Mucosa of descending colon (tissue), 3 donors: ENCODE measurements at regions not wholly inside any gene's neighbourhood (a gene's known extent, or its start where the extent isn't known, plus 50 kb on each side); places are given as distances from the start of the nearest gene placed in this dataset.

Source experiments
- ATAC-seq: fragments of 200-7000 bp; cut with Tn5 transposase; one replicate; pipeline ENCODE4 v1.9.1; 2020; ENCODE audit warnings: mild to moderate bottlenecking, moderate library complexity
- DNase-seq, 3 donors: peaks; one replicate each; pipeline ENCODE4 v3.0.0-alpha.2; 2020
- H3K36me3 ChIP-seq: fragments of 200-600 bp; one replicate; pipeline ENCODE4 v1.8.0; 2021; ENCODE audit warnings: low read depth, mild to moderate bottlenecking
- H3K4me1 ChIP-seq: fragments of 200-600 bp; one replicate; pipeline ENCODE4 v1.8.0; 2021; ENCODE audit warnings: low read depth, mild to moderate bottlenecking
- H3K4me3 ChIP-seq: fragments of 200-600 bp; one replicate; pipeline ENCODE4 v1.8.0; 2021; ENCODE audit warnings: mild to moderate bottlenecking
- H3K9me3 ChIP-seq: fragments of 200-600 bp; one replicate; pipeline ENCODE4 v1.8.0; 2021; ENCODE audit warnings: mild to moderate bottlenecking
- intact Hi-C, 2 donors: fragments of 100-400 bp; cut with DNase I in 1 of 2; cut with micrococcal nuclease in 1 of 2; formaldehyde crosslinking; loops; one replicate each; pipeline versions ENCODE4 v1.11.0 to v1.11.1; 2022; cut with DNase I, micrococcal nuclease
- TF ChIP-seq, protein P1 (sequence below): fragments of 200-600 bp; IDR thresholded peaks from one replicate; pipeline ENCODE4 v1.8.0; 2022; ENCODE audit warnings: antibody characterized with exemption, mild to moderate bottlenecking
- donor health status: DM: no; HTN: no; CAD: no; lungs with moderate emphysema.
- donor health status: DM: no; HTN: no; CAD: no.
- donor health status: DM: no; HTN: yes; CAD: no.

DNA sequence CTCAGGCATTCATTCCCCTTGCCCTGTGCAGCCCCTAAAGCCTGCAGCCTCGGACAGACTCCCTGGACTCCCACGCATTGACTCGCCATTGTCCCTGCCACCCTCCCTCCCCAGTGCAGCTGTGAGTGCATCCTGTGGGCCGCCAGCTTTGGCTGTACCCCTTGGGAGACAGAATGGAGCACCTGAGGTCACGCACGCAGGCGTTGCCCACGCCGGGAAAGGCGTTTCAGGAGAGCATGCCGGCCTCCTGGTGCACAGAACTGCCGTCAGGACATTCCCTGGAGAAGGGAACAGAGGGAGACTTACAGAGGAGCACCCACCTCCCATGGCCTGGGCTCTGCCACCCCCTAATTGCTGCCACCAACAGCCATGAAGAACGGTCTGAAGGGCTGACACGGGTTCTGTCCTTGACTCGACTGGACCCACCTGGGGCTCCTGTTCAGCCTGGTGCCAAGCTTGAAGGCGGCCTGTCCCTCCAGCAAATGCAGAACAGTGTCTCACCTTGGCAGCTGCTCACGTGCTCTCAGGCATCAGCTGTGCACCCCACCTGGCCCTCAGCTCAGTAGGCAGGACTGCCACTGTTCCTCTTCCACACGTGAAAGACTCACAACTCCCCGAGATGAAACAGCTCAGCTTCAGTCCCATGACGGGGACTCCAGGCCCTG, 503.8 kb downstream of the BRD1 start:
- H3K4me1 ChIP-seq: no peaks in the 10 kb centered on the region
- intact Hi-C loops: no loop called here
- H3K36me3 ChIP-seq: no peaks in the 10 kb centered on the region
- H3K9me3 ChIP-seq: no peaks in the 10 kb centered on the region
- ATAC-seq (no peak), DNase-seq (no peak)
- no peak overlapping the region for H3K4me3 ChIP-seq
- TF ChIP-seq, protein P1, sequence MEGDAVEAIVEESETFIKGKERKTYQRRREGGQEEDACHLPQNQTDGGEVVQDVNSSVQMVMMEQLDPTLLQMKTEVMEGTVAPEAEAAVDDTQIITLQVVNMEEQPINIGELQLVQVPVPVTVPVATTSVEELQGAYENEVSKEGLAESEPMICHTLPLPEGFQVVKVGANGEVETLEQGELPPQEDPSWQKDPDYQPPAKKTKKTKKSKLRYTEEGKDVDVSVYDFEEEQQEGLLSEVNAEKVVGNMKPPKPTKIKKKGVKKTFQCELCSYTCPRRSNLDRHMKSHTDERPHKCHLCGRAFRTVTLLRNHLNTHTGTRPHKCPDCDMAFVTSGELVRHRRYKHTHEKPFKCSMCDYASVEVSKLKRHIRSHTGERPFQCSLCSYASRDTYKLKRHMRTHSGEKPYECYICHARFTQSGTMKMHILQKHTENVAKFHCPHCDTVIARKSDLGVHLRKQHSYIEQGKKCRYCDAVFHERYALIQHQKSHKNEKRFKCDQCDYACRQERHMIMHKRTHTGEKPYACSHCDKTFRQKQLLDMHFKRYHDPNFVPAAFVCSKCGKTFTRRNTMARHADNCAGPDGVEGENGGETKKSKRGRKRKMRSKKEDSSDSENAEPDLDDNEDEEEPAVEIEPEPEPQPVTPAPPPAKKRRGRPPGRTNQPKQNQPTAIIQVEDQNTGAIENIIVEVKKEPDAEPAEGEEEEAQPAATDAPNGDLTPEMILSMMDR: no peak

DNA sequence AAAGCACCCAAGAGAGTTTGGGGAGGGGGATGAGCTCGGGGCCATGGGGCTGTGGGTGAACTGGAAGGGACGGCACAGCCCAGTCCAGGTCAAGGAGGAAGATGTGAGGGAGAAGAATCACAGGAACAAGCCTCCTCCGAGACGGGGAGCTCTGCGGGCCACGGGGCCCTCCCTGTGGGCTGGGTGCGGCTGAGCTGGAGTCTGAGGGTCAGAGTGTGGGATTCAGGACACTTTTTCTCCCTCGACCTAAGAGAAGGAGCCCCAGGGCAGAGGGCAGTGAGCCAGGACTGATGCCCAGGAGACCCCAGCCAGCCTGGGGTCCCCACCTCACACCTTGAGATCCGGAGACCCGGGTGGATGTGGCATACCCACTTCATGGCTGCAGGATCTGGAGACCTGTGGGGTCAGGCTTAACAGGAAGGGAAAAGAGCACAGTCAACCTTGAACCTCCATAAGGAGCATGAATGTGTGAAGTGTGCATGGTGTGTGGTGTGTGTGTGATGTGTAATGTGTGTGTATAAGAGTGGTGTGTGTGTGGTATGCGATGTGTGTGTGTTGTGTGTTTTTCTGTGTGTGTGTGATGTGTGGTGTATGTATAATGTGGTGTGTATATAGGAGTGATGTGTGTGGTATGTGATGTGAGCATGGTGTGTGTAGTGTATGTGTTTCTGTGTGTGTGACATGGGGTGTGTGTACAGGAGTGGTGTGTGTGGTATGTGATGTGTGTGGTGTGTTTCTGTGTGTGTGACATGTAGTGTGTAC, 504.6 kb downstream of the BRD1 start:
- Histone ChIP-seq H3K9me3 (no peaks in the 10 kb centered on the region), H3K4me3 (no peak overlapping the region), H3K4me1 (no peaks in the 10 kb centered on the region), H3K36me3 (no peaks in the 10 kb centered on the region)
- ATAC-seq (no peak), DNase-seq (no peak)
- intact Hi-C loops: no loop called here
- TF ChIP-seq, protein P1: no peak

DNA sequence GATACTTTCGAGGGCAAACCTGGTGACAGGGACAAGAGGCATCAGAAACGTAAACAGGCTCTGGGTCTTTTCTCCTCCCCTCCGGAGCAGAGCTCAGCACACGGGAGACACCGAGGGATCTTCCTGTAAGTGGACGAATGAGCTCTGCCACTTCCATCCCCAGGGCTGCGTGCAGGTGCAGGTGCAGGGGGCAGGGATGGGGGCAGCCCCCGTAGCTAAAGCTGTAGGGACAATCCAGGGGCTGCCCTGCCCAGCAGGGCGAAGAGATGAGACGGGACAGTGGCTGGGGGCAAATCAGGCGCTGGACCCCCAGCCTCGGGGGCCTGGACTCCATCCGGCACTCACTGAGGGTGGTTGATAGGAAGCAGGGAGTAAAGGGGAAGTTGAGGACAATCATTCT, 505.4 kb downstream of the BRD1 start:
- intact Hi-C loops: no loop called here
- DNase-seq (no peak), ATAC-seq (no peak)
- no peaks in the 10 kb centered on the region for H3K36me3 ChIP-seq
- TF ChIP-seq, protein P1: no peak
- H3K9me3 ChIP-seq: no peaks in the 10 kb centered on the region
- no peak overlapping the region for H3K4me3 ChIP-seq
- no peaks in the 10 kb centered on the region for H3K4me1 ChIP-seq

DNA sequence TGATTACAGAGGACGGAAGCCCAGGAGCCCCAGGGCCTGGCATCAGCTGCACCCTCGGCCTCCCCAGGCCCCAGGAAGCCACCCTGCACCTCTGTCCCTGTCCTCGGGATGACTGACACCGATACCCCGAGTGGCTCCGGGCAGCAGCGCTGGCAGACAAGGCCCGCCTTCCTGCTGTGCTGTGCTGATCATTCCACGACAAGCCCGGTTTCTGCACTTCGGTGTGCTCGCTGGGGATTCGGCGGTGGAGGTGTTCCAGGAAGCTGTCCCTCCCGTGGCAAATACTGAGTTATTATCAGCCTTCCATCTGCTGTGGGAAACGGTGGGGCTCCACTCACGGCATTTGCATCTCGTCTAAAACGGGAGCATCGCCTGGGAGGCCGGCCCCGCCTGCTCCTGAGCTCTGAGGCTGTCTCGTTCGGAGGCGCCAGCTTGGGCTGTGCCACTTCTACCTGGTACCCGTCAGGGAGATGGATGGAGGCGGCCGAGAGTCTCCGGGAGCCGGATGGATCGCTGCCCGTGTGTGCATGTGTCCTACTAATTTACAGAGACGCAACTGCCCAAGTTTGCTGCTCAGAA, 506.1 kb downstream of the BRD1 start:
- TF ChIP-seq, protein P1: no peak
- Histone ChIP-seq H3K4me3 (no peak overlapping the region), H3K4me1 (no peaks in the 10 kb centered on the region), H3K9me3 (no peaks in the 10 kb centered on the region), H3K36me3 (no peaks in the 10 kb centered on the region)
- intact Hi-C loops: no loop called here
- no peak for ATAC-seq
- DNase-seq: no peak

DNA sequence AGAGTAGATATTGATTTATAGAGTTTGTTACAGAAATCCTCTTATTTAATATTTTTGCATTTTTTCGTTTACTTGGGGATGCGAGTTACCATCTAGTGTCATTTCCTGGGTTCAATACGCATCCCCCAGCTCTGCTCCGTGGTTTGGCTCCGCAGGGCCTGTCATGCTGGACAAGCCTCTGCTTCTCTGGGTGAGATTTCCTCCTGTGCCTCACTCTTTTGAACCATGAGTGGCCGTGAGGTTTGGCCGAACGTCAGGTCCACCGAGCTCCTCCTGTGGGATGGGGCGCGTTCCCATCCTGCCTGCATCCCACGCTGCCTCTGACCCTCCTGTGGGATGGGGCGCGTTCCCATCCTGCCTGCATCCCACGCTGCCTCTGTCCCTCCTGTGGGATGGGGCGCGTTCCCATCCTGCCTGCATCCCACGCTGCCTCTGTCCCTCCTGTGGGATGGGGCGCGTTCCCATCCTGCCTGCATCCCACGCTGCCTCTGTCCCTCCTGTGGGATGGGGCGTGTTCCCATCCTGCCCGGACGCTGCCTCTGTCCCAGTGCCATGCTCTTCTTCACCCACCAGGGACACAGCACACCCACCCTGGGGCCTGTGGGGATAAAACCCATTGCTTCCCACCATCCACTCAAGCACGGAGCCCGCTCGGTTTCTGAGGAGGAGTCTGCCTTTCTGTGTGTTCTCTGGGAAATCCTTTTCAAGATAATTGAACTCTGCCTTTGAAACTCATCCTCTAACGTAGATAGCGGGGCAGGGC, 506.8 kb downstream of the BRD1 start:
- intact Hi-C loops: no loop called here
- no peak for DNase-seq
- TF ChIP-seq, protein P1: no peak
- Histone ChIP-seq H3K36me3 (no peaks in the 10 kb centered on the region), H3K4me3 (no peak overlapping the region), H3K9me3 (no peaks in the 10 kb centered on the region), H3K4me1 (no peaks in the 10 kb centered on the region)
- no peak for ATAC-seq
